ENCODE measurements at regions not wholly inside any gene's neighbourhood (a gene's known extent, or its start where the extent isn't known, plus 50 kb on each side); places are given as distances from the start of the nearest gene placed in this dataset.
"Not testable (repeated sequence)": the region's sequence is repeated elsewhere in the genome, so short reads cannot be mapped to it uniquely, and the experiment has no call there.

DNA sequence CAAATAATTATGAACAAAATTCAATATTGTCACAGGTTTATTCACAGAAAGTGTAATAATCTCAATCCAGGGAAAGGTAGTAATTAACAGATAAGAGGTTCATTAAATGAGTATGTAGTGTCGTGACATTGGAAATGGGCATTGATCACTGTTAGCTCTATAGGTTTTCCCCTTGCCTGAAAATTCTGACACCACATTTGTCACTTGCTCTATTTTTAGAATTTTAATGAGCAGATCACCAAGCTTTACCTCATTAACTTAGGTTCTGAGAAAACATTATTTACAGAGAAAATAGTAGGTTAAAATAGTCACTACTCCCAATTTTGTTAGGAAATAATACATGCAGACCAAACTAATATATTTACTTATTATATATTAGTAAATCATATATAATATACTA is 344.0 kb downstream of the DSC3 start:
- no peak for DNase-seq

DNA sequence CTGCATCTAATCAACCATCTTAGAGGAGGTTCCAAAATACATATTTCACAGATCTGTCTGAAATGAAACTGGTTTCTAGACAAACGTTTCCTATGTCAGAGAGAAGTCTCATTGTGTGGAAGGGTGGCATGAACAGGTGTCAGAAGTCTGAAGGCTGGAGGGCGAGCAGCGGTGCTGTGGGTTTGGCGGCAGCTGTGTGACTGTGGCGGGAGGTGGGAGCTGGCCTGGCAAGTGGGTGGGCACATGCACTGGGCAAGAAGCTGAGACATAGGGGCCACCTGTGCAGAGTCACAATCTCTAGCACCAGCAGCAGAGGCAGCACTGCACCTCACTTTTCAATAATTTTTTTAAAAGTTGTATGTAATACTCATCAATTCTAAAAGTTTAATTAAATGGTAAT is 346.3 kb downstream of the DSC3 start:
- DNase-seq = no peak

DNA sequence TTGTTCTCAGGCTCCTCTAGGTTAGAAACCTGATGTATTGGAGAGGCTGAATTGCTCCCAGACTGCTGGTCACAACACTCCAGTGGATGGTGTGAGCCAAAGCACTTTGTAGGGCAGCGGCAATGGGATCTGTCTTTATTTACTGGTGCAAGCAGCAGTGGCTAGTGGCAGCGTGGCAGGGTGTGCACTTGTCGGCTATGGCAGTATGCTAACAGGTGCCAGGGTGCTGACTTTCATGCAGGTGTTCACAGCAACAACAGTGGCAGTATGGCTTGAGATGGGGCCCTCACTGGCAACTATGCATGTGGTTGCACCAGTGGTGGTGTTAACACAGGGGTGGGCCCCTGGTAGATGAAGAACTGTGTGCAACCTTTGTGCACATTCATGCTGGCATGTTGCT is 347.8 kb downstream of the DSC3 start:
- DNase-seq = no peak

DNA sequence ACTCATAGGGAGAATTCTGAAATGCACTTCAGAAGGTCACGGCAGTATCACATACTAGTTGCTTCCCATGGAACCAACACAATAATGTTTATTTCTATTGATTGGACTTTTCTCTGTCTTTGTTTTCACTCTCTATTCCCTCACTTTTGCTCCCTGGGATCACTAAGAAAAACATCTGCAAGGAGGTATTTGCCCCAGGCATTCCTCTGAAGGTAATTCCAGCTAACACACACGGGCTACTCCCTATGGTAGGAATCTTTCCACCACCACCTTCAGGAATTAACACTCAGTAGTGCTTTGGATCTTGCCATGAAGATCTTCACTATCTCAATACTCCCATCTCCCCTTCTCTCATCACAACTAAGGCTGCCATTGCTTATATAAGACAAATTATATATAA is 353.3 kb downstream of the DSC3 start:
- DNase-seq = no peak

DNA sequence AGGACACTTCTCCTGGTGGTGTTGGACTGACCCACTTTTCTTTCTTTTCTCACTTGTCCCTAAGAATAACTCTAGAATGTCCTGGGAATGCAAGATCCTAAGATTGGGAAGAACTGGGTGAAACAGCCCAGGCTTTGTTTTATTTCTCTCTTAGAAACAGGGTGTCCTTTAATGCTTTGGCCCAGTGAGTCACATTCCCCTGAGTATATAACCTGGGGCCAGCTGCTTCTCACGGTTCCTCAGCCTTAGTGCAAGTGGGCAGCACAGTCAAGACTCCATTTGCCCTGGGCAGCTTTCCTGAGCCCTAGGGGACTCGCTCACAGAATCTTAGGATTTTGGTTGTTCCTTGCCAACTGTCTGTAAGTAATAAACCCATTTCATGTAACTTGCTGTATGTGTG is 355.0 kb downstream of the DSC3 start:
- no peak for DNase-seq

DNA sequence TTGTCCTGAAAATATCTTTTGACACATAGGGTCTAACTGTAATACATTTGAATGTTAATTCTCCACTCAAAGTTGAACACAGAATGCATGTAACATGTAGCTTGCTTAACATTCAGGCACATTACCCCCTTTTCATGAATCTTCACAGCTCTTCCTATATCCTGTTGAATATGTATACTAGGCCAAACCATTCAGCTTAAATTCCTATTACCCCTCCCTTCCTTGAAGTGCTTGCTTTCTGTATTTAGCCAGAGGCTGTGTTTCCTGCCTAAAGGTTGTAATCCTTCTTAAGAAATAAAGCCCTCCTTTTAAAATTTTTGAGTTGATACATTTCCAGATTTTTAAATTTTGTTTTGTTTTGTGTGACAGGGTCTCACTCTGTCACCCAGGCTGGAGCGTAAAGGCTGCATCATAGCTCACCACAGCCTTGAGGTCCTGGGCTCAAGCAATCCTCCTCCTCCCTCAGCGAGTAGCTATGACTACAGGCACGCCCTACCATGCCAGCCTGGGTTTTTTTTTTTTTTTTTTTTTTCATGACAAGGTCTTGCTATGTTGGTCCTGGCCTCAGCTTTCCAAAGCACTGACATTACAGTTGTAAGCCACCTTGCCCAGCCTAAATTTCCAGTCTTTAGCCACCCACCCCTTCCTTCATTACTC is 357.6 kb downstream of the DSC3 start:
- no peak for DNase-seq

DNA sequence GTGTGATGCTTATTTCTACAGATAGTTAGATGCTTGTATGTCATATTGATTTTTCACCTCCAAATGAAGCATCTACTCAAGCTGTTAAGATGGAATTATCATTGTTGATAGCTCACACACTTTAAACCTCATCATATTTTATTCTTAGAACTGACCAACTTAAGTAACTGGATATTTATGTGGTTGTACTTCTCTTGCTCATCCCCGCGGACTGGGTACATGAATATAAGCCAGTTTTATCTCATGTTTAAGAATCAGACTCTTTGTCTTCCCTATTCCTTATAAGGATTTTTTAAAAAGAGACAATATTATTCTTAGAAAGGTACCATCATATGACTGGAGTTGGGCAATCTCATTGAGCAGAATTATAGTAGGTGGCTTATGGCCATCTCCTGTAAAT is 358.7 kb downstream of the DSC3 start:
- DNase-seq = no peak

DNA sequence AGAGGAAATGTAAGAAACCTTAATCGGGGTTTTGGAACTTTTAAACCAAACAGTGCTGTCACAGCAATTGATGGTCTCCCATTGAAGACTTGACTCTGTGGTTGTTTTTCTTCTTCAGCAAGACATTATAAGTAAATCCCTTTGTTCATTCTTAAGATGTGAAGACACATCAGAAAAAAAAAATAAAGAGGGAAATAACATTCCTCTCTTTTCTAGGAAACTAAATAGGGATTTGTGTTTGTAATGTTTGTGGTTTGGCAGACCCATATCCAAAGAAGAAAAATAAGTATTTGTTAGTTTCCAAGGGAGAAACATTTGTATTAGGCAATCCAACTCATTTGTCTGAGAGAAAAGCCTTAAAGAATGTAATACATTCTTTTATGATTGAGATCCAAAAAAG is 359.9 kb downstream of the DSC3 start:
- DNase-seq = no peak

DNA sequence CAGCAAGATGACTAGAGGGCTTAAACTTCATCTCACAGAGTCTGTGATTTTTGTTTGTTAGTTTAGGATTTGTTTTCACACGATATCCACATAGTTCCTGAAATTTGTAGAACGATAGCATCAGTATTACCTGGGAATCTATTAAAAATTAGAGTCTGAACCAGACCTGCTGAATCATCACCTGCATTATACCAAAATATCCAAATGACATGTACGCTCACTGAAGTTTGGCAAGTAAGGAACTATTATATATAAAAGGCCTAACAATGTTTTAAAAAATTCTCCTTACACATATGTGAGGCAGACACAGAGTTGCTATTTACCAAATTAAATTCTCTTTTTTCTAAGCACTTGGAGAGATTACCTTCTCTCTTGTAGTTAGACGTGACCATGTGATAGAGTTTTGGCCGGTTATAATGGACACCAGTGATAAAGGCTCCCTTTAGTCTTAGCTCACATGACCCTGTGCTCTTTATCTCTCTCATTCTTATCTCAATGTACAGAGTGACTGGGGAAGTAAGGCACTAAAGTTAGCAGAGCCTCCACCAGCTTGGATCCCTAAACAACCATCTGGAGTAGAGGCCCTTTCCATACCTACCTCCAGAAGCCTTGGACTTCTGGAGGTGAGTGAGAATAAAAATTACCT is 363.1 kb downstream of the DSC3 start:
- DNase-seq = no peak

DNA sequence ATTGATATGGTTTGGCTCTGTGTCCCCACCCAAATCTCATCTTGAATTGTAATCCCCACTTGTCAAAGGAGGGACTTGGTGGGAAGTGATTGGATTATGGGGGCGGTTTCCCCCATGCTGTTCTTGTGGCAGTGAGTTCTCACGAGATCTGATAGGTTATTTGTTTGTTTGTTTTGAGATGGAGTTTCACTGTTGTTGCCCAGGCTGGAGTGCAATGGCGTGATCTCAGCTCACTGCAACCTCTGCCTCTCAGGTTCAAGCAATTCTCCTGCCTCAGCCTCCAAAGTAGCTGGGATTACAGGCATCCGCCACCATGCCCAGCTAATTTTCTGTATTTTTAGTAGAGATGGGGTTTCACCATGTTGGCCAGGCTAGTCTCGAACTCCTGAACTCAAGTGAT is 364.7 kb downstream of the DSC3 start:
- DNase-seq = not testable (repeated sequence)

DNA sequence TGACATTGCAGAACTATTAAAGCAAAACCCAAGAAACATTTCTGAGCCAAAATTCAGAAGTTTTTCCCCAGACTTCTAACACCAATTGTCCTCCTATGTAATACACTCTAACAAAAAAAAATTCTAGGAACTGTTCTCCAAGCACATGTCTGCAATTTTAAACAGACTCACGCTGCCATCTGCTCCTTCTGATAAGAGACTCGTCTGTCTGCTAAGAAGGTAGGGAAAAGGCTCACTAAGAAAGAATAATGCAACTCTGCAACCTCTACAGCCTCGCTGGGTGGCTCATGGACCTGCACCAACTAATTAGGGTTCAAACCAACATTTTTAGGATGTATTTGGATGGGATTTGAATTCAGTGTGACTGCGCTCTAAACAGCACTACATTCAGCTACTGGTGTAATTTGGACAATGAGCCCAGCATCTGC is 366.5 kb downstream of the DSC3 start:
- DNase-seq = no peak

DNA sequence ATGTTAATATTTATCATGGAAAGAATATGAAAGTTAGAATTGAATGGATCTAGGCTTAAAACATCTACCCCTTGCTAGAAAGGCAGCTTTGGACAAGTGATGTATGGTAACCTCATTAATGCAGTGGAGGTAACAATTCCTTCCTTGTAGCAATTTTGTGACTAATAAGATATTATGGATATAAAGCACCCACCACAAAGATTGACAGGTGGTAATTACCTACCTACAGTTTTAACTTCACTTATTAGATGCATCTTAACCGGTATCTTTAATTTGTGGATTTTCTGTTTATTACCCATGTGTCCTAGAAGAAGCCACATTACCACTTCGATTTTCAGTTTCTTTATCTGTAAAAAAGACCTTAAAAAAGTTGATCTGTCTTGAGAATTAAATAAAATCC is 367.0 kb downstream of the DSC3 start:
- no peak for DNase-seq

DNA sequence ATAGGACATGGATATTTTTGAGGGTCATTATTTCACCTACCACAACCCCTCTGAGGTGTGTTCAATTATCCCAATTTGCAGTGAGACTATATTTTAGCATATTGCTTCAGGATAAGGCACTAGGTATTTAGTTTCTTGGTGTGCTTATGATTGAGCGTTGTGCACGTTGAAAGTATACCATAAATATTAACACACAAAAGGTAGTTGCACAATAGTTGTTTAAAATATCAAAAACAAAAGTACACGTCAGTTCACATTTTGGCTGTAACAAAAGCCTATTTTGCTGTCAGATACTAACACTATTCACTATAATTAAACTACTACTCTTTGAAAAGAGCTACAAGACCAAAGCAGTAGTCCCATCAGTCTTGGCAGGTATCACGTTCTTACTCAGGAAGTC is 367.5 kb downstream of the DSC3 start:
- no peak for DNase-seq

DNA sequence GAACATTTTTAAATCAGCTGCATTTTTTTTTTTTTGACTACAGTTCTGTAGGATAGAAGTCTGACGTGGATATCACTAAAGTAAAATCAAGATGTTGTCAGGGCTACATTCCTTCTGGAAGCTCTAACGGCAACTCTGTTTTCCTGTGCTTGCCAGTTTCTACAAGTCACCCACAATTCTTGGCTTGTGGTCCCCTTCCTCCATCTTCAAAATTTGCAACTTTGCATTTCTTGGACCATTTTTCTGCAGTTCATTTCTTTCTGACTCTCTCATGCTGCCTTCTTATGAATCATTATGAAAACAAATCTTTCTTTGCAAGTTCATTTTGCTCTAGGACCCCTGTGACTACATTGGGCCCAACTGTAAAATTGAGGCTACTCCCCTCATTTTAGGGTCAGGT is 367.9 kb downstream of the DSC3 start:
- no peak for DNase-seq

DNA sequence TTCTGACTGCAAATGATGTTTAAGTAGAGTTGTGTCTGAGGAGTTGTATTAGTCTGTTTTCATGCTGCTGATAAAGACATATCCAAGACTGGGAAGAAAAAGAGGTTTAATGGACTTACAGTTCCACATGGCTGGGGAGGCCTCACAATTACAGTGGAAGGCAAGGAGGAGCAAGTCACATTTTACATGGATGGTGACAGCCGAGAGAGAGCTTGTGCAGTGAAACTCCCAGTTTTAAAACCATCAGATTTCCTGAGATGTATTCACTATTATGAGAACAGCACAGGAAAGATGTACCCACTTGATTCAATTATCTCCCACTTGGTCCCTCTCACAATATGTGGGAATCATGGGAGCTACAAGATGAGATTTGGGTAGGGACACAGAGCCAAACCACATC is 370.1 kb downstream of the DSC3 start:
- DNase-seq = not testable (repeated sequence)

DNA sequence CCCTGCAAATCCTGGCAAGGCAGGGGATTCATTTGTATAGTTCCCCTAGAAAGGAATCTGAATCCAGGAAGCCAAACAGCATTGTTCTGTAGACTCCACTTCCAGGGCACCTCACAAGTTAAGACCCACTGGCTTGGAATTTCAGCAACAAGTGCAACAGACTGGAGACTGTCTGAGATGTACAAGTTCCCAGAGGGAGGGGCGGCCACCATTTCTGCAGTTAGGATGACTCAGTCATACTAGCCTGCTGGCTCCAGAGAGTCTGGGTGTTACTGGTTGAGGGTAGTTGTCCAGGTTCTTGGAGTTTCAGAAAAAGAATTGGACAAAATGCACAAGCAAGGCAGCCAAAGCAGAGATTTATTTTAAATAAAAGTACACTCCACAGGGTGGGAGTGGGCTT is 384.2 kb downstream of the DSC3 start:
- DNase-seq = no peak

DNA sequence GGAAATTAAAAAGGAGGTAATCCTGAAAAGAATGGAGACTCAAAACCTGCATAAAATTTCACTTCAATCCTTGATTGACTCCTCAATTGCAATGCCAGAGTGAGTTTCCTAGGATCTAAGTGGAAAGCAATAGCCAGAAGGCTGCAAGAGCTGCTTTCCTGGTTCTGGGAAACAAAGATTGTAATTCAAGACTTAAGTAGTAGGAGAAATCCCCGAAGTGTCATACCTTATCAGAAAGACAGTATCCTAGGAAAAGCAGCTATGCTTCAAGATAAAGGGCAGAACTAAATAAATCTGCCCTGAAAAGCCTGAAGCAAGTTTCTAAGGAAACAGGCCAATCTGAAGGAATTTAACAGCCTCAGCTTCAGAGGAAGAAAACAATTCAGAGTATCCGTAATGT is 390.2 kb downstream of the DSC3 start:
- DNase-seq = no peak

DNA sequence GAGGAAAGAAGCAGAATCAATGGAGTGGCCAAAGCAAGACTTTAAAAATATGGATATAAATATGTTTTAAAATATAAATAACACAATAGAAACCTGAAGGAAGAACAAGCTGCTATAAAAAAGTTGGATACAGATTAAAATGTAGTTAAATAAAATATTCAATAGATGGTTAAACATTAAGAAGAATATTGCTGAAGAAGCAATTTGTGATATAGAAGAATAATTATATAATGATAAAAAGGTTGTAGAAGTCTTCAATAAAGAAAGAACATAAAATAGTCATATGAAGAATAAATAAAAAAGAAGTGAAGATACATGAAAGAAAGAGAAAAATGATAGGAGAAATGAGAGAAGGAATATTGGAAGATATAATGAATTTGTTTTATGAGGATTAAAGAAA is 392.0 kb downstream of the DSC3 start:
- no peak for DNase-seq

DNA sequence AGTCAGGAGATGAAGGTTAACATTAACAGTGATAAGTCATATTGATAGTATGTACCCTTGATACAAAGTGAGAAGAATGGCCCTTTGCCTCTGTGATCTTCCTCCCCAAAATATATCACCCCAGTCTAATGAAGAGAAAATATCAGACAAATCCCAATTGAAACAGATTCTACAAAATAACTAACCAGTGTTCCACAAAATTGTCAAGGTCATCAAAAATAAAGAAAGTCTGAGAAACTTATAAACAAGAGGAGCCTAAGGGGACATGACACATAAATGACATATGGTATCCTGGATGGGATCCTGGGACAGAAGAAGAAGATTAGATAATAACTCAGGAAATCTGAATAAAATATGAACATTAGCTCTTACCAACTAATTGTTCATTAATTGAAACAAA is 398.4 kb downstream of the DSC3 start:
- no peak for DNase-seq

DNA sequence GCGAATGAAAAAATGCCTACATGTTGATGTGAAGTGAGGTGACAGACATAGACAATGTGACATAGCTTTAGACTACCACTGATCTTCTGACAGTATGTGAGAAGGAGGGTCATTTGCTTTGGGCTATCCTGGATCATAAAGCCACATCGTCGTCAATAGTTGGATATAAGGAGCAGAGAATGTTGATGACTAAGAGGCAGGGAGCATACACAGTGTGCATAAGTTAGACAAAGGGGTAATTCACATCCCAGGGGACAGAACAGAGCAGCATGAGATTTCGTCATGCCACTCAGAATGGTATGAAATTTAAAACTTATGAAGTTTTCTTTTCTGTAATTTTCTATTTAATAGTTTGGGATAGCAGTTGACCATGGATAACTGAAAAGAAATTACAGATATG is 403.2 kb downstream of the DSC3 start:
- no peak for DNase-seq

DNA sequence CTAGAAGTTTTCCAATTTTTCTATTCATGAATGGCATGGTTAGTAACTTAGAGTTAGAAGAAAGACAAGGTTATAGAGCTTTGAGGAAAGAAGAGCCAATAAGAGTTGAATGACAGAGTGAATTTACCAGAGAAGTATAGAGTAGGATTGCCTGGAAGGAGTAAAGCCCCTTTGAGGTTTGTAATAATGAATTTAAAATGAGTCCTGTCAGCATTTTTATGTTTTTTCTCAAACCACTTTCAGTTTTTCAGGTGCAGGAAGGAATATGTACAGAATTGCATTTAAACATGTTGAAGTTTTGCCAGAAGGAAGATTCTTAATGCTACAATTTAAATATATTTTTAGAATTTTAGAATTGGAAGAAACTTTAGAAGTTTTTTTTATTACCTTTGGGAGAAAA is 408.3 kb downstream of the DSC3 start:
- no peak for DNase-seq

DNA sequence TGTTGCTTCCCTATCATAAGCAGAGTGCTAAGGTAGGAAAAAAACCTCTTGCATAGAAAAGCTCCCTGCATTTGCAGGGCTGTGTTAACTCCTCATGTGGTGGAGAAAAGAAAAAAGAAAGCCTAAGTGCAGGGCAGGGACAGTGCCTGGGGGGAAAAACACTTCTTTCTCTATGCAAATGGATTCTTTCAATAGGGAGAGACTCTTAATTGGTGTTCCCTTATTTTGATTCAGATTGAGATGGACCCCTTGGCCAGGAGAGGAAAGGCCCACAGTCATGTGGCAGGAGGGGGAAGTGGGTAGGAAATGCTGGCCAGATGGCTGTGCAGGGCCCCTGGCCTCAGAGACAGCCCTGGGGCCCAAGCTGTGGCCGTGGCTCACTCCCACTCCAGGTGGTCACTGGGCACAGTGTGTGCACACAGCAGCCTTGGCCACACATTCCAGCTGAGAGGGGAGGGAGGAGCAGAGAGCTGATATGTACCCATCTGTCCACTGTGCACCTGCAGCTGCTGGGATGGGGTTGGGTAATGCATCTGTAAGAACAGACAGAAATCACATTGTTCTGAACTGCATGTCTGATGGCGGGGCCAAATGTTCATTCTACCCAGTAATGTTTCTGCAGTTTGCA is 410.4 kb downstream of the DSC3 start:
- DNase-seq = no peak

DNA sequence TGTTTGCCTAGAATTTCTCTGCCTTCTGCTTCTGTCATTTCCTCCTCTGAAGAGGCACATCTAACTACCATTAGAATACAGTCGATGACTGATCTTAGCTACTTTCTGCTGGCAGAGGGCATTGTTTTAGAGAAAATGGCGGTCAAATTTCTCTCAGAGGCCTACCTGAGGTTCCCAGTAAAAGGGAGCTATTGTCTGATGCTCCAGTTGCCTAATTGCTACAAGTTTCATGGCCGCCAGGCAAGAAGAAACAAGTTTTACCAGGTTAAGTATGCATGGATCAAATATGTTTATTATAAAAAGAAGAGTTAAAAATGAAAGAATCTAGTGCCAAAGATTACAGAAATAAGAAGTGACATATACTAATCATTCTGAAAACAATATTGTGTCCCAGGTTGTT is 416.6 kb downstream of the DSC3 start:
- no peak for DNase-seq

DNA sequence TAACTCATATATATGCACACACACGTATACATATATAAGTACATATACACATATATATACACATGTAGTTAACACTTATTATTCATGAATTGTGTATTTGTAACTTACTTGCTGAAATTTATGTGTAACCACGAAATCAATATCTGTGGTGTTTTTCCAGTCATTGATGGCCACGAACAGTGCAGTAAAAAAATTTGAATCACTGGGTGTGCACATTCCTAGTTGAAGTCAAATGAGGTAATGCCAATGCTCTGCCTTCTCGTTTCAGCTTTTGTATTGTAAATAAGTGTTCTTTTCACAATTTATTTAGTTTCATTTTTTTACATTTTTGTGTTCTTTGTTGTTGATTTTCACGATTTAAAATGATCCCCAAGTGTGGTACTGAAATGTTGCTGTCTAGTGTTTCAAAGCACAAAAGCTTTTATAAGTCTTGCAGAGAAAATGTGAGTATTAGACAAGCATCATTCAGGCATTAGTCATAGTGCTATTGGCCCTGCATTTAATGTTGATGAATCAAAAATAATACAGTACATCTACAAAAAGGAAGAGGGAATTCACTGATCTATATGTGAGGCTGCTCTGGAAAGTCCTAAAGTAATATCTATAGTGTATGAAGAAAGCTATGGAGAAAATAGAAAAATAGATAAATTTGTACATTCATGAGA is 419.0 kb downstream of the DSC3 start:
- DNase-seq = no peak

Measured in fibroblast of skin of back (primary cell).